ENCODE measurements at regions not wholly inside any gene's neighbourhood (a gene's known extent, or its start where the extent isn't known, plus 50 kb on each side); places are given as distances from the start of the nearest gene placed in this dataset.

- ChIA-PET POLR2A (no interaction called here), CTCF (interaction anchor here (1.5 kb wide), 1 partner anchor 13 kb away, joined by 5 read pairs; no protein-coding TSS in a partner anchor)
- no peak for DNase-seq (ENCODE audit: extremely low spot score)
- TF ChIP-seq CTCF (IDR thresholded peaks at IDR 0.05; ENCODE audit: control extremely low read depth, extremely low read depth, low read depth, missing control alignments) = no peak
Observed at GRCh38 chr3:101085752-101086151, 92.5 kb upstream of the ABI3BP start.

GRCh38 chr3:101084404-101084803, 91.2 kb upstream of the ABI3BP start:
- ChIA-PET CTCF (interaction anchor here (1.5 kb wide), 1 partner anchor 12 kb away, joined by 5 read pairs; no protein-coding TSS in a partner anchor), POLR2A (no interaction called here)
- DNase-seq (ENCODE audit: extremely low spot score) = no peak
- no peak for TF ChIP-seq CTCF (IDR thresholded peaks at IDR 0.05; ENCODE audit: control extremely low read depth, extremely low read depth, low read depth, missing control alignments)

GRCh38 chr3:101081999-101082398, 88.8 kb upstream of the ABI3BP start:
- ChIA-PET POLR2A (no interaction called here), CTCF (interaction anchor here (1.0 kb wide), 1 partner anchor 13 kb away, joined by 3 read pairs; no protein-coding TSS in a partner anchor)
- no peak for DNase-seq (ENCODE audit: extremely low spot score)
- no peak for TF ChIP-seq CTCF (IDR thresholded peaks at IDR 0.05; ENCODE audit: control extremely low read depth, extremely low read depth, low read depth, missing control alignments)

GRCh38 chr3:101081446-101081845, 88.2 kb upstream of the ABI3BP start:
- POLR2A ChIA-PET = no interaction called here
- no peak for TF ChIP-seq CTCF (IDR thresholded peaks at IDR 0.05; ENCODE audit: control extremely low read depth, extremely low read depth, low read depth, missing control alignments)
- CTCF ChIA-PET = interaction anchor here (1.0 kb wide), 1 partner anchor 12 kb away, joined by 3 read pairs; no protein-coding TSS in a partner anchor
- DNase-seq (ENCODE audit: extremely low spot score) = no peak

- DNase-seq (ENCODE audit: extremely low spot score) = no peak
- ChIA-PET CTCF (interaction anchor here (1.6 kb wide), 1 partner anchor 8 kb away, joined by 7 read pairs; no protein-coding TSS in a partner anchor), POLR2A (no interaction called here)
- TF ChIP-seq CTCF (IDR thresholded peaks at IDR 0.05; ENCODE audit: control extremely low read depth, extremely low read depth, low read depth, missing control alignments) = no peak
Observed at GRCh38 chr3:101077361-101078011, 84.3 kb upstream of the ABI3BP start.

- POLR2A ChIA-PET = no interaction called here
- DNase-seq (ENCODE audit: extremely low spot score) = no peak
- no peak for TF ChIP-seq CTCF (IDR thresholded peaks at IDR 0.05; ENCODE audit: control extremely low read depth, extremely low read depth, low read depth, missing control alignments)
- CTCF ChIA-PET = no interaction called here
Observed at GRCh38 chr3:101074518-101074917, 81.3 kb upstream of the ABI3BP start.
